HG03103 (cell line): ENCODE measurements at regions not wholly inside any gene's neighbourhood (a gene's known extent, or its start where the extent isn't known, plus 50 kb on each side); places are given as distances from the start of the nearest gene placed in this dataset.

Source experiments
- ATAC-seq: cut with Tn5 transposase; IDR thresholded peaks from one replicate; pipeline ENCODE4 v1.9.1; 2021; ENCODE audit warnings: low read depth; ENCODE audit not compliant: unreplicated experiment

DNA sequence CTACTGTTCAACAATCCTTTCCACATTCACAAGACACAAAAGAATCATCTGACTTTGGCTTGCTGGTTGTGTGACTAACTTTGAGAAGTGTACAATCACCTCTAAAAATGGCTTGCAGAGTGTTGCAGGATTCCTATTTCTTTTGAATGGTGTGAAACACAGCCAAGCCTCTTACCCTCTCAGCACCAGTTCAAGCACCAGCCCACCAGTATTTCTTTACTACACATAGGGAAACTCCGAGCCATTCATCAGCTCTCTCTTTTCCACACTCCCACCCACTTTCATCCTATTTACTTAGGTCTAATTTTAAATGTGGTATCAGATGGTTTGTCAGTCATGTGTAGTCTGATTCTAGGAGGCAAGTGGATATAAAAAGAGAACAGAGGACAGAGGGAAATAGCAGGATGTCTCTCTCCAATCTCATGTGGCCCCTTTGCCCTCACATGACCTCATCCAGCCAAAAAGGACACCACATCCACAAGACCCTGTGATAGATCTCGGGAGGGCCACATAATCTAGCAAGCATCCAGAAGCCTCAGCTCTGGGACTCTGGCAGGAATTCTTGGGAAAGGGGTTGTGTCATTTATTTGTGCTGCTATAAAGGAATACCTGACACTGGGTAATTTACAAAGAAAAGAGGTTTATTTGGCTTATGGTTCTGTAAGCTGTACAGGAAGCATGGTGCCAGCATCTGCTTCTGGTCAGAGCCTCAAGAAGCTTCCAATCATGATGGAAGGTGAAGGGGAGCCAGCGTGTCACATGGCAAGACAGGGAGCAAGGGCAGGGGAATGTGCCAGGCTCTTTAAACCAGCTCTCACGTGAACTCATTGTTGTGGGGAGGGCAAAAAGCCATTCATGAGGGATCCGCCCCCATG is 66.8 kb upstream of the NEBL start:
- ATAC-seq: no peak

DNA sequence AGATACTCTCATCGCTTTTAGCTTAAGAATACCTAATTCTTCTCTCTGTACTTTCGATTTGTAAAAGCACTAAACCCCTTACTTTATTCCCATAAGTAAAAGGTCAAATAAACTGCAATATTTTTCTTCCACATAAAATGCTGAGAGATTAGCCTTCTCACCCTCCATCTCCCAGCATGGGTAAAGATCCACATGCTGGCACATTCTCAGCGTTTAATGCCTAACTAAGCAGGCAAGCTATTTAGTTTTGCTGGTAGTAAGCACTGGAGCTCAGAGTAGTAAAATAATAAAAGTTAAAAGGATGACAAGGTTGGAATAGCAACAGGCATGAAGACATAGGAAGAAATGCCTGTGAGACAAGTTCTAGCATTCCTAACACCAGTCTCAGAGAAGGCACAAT is 65.9 kb upstream of the NEBL start:
- no peak for ATAC-seq

DNA sequence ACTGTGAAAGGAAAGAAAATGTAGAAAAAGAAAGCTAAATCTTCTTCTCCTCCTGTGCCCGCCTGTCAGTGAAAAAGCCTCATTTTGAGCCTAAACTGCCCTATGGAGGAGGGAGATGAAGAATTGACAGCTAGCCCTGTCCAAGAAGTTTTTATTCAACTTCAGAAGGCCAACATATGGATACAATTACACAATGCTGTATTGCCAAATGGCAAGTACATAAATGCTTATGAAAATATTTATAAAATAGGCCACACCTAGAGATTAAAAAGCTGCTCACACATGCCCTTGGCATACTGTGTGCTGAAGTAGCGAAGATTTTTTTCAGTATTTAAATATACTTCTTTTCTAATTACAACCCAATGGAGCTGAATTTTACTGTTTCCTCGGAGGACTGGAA is 65.1 kb upstream of the NEBL start:
- no peak for ATAC-seq

DNA sequence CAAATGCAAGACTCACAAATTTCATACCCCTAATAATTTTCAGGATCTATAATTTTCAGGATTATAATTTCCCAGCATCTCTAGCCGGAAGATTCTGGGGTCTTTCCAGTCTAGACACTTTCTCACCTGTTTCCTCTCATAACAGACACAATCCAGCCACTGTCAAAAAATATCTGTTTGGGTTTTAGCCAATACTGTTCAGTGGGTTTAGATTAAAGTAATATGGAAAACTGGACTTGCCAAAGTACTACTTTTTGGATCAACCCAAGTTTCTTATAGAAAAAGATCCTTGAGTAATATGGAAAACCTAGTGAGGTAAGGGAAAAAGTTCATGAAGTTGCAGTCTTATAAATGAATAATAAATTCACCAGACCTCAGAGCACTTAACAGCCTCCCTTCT is 62.1 kb upstream of the NEBL start:
- no peak for ATAC-seq

DNA sequence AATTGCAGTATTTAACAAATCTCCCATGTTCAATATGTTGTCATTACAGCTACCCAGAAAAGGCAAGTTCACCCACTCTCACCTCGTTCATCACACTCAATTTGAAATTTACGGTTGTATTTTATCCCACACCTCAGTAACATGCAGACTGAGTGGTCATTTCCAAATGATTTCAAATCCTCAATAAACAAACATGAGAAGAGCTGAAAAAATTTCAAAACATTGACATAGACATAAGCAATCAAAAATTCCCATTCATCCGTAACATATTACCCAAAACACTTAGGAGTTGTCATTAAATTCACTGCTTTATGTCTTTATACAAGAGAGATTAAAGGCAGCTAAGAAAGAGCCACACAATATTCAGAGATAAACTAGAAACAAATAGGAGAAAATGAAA is 61.7 kb upstream of the NEBL start:
- no peak for ATAC-seq

DNA sequence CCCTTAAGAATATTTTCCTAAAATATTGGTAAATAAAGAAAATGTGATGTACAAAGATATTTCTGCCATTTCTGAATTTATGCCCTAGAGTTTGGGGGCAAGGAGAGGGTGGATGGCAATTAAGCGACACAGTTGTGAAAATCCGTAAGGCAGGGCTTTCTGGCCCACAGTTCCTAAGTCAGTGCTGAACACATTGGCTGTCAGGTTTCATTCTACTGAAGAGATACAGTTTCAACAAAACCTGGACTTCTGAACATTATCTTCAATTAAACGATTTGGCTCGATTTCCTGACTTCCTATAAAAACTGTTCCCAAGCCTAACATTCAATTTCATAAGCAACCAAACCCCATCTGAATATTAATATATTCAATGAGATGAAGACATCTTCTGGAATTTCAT is 61.1 kb upstream of the NEBL start:
- ATAC-seq: no peak

DNA sequence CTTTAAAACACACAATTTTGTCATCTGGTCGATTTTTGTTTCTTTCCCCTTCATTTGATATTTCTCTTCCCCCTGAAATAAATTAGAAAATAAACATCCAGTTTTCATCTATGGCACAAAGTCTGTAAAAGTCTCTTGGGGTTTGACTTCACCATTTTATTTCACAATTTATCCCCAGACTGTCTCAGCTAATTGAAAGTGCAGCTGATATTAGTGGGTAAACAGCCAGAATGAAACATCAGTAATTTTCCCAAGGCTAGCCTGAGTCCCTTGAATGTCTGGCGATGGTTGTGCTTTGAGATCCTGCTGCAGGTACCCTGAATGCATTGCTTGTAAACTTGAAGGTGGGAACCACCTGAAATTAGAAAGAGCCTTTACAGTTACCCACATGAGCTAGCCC is 60.6 kb upstream of the NEBL start:
- ATAC-seq: no peak

DNA sequence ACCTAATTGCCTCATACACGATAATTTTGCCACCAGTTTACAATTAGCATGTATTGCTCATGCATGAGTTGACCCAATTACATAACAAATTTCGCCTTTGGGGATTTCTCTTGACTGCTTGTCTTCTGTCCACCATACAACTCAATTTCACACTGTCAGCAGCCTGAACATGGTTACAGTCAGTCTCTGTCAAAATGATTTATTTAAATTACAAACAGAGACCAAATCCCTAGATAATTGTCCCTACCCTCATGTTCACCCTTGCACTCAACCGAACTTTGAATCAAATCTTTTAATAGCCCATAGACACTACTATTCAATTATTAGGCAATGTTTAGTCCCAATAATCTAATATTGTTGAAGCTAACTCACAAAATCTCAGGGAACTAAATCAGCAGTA is 59.7 kb upstream of the NEBL start:
- ATAC-seq: no peak

DNA sequence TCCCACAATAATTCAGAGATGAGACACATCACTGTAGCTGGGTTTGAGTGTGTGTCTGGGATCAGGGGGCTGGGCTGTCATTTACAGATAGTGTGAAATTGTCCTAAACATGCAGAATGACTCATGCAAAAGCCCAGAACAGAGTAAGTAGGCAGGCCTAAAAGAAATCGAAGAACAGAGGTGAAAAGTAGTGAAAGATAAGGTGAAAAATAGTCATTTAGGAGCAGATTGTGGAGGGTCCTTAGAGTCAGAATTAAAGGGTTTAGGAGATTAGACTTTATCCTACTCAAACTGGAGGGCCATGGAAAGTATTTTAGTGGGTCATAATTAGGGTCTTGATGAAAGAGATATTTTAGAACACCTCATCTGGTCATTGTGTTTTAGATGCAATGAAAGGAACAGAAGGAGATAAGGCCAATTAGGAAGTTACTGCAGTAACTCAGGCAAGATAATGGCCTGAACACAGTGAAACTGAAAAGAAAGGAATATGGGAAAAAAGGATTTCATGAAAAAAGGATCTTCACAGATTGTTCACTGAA is 58.3 kb upstream of the NEBL start:
- ATAC-seq: no peak

DNA sequence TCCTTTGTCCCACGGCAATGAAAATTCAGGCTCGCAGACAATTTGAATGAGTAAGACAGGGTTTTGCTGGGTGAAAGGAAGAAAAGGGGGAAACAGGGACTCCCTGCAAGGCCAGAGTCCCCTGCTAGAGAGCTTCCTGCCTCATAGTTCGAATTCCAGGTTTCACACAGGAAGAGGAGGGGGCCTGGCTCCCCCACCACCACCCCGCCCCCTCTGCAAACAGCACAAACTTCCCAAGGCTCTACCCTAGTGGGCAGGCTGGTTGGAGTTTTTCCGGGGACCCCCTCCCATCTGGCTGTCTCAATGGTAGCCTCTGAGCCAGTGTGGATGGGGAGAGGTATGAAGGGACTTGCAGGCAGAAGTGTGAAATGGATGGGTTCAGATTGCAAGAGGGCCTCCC is 57.4 kb upstream of the NEBL start:
- no peak for ATAC-seq

DNA sequence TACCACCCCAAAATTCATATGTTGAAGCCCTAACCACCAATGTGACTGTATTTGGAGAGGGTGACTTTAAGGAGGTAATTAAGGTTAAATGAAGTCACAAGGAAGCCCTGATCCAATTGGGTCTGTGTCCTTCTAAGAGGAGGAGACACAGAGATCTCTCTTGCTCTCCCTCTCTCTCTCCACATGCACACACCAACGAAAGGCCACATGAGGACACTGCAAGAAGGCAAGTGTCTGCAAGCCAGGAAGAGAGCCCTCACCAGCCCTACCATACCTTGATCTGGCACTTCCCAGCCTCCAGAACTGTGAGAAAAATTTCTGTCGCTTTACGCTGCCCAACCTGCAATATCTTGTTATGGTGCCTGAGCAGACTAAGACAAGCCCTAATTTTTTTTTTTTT is 56.0 kb upstream of the NEBL start:
- ATAC-seq: no peak

DNA sequence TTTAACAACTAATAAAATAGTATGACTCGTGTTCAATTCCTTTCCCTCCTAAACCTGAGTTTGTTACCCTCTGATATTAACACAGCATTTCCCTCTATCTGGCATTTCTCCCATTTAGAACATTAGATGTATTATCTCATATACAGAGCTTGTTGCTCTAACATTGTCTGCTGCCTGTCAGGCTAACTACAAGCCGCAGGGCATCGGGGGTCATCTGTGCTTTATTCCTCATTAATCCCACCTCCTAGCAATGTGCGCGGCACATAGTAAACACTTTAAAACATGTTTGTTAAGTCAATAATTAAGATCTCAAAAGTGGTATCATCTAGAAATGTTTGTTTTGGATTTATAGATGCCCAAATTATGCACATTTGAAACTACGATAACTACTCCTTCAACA is 52.9 kb upstream of the NEBL start:
- no peak for ATAC-seq

DNA sequence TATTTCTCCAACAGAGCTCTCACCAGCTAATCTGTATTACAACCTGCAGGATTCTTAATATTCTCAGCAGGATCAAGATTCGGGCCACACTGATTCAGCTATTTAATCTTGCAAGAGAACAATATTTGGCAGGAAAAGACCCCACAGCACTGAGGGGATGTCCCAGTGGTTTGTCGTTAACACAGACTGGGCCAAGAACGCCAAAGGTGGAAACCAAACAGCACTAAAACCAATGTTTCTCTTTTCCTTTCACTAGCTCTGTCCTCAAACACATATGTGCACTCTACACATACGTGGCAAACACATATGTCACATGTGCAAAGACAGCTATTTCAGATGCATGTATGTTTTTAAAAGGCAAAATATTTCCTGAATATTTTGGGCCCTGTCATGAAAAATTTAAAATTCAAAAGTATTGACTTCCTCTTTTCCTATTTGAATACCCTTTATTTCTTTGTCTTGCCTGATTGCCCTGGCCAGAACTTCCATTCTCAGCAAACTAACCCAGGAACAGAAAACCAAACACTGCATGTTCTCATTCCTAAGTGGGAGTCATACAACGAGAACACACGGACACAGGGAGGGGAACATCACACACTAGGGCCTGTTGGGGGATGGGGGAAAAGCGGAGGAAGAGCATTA is 51.7 kb upstream of the NEBL start:
- ATAC-seq: peak; percentile 69
